ENCODE measurements at regions not wholly inside any gene's neighbourhood (a gene's known extent, or its start where the extent isn't known, plus 50 kb on each side); places are given as distances from the start of the nearest gene placed in this dataset.

- ATAC-seq (ENCODE audit: low read depth) (no peak), DNase-seq (ENCODE audit: low spot score) (no peak)
- TF ChIP-seq, protein P1, sequence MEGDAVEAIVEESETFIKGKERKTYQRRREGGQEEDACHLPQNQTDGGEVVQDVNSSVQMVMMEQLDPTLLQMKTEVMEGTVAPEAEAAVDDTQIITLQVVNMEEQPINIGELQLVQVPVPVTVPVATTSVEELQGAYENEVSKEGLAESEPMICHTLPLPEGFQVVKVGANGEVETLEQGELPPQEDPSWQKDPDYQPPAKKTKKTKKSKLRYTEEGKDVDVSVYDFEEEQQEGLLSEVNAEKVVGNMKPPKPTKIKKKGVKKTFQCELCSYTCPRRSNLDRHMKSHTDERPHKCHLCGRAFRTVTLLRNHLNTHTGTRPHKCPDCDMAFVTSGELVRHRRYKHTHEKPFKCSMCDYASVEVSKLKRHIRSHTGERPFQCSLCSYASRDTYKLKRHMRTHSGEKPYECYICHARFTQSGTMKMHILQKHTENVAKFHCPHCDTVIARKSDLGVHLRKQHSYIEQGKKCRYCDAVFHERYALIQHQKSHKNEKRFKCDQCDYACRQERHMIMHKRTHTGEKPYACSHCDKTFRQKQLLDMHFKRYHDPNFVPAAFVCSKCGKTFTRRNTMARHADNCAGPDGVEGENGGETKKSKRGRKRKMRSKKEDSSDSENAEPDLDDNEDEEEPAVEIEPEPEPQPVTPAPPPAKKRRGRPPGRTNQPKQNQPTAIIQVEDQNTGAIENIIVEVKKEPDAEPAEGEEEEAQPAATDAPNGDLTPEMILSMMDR (IDR thresholded peaks at IDR 0.05; ENCODE audit: poor library complexity, severe bottlenecking) = no peak
- Histone ChIP-seq H3K9me3 (ENCODE audit: severe bottlenecking) (no peaks in the 10 kb centered on the region), H3K4me3 (ENCODE audit: severe bottlenecking) (no peak overlapping the region), H3K27ac (ENCODE audit: poor library complexity, severe bottlenecking) (no peak overlapping the region), H3K4me1 (ENCODE audit: insufficient read depth, poor library complexity, severe bottlenecking) (no peaks in the 10 kb centered on the region), H3K36me3 (ENCODE audit: low read depth) (no peaks in the 10 kb centered on the region), H3K27me3 (ENCODE audit: insufficient read depth, poor library complexity, severe bottlenecking) (no peaks in the 10 kb centered on the region)
Measured at GRCh38 chr3:152109038-152109437, 159.7 kb upstream of the MBNL1 start.

- H3K4me1 ChIP-seq (ENCODE audit: insufficient read depth, poor library complexity, severe bottlenecking) = no peaks in the 10 kb centered on the region
- no peak overlapping the region for H3K4me3 ChIP-seq (ENCODE audit: severe bottlenecking)
- TF ChIP-seq, protein P1 (IDR thresholded peaks at IDR 0.05; ENCODE audit: poor library complexity, severe bottlenecking) = no peak
- H3K36me3 ChIP-seq (ENCODE audit: low read depth) = no peaks in the 10 kb centered on the region
- no peak for ATAC-seq (ENCODE audit: low read depth)
- H3K27ac ChIP-seq (ENCODE audit: poor library complexity, severe bottlenecking) = no peak overlapping the region
- no peak for DNase-seq (ENCODE audit: low spot score)
- no peaks in the 10 kb centered on the region for H3K27me3 ChIP-seq (ENCODE audit: insufficient read depth, poor library complexity, severe bottlenecking)
- no peaks in the 10 kb centered on the region for H3K9me3 ChIP-seq (ENCODE audit: severe bottlenecking)
Measured at GRCh38 chr3:152113413-152113812, 155.3 kb upstream of the MBNL1 start.

- Histone ChIP-seq H3K4me1 (ENCODE audit: insufficient read depth, poor library complexity, severe bottlenecking) (no peaks in the 10 kb centered on the region), H3K36me3 (ENCODE audit: low read depth) (no peaks in the 10 kb centered on the region), H3K27ac (ENCODE audit: poor library complexity, severe bottlenecking) (no peak overlapping the region), H3K4me3 (ENCODE audit: severe bottlenecking) (no peak overlapping the region), H3K9me3 (ENCODE audit: severe bottlenecking) (no peaks in the 10 kb centered on the region), H3K27me3 (ENCODE audit: insufficient read depth, poor library complexity, severe bottlenecking) (no peaks in the 10 kb centered on the region)
- ATAC-seq (ENCODE audit: low read depth) = no peak
- TF ChIP-seq, protein P1 (IDR thresholded peaks at IDR 0.05; ENCODE audit: poor library complexity, severe bottlenecking) = no peak
- DNase-seq (ENCODE audit: low spot score) = no peak
Measured at GRCh38 chr3:152113992-152114651, 154.6 kb upstream of the MBNL1 start.

DNA sequence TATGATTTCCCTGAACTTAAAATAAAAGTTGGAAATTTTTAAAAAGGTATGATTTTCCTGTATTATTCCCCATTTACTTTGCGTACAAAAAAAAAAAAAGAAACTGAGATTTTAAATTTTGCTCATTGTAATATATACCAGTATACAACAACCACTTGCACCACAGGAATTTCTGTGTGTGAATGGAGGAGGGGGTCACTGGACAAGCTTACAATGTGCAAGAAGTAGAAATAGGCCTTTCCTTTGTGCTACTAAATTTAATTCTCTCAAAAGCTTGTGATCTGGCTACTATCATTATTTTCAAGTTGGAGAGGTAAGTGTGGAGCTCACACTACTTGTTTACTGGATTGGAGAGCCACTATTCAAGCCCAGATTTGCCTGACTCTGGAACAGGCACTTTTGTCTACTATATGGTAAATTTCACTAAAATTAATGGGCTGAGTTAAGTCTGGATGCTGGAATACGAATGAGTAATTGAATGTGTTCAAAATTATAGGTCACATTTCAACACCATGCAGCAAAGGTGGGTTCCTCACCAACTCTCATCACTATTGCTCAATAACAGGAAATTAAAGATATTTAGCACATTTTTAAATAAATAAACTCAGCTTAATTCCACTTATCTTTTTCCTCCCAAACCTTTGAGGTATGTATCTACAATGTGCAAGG, 148.0 kb upstream of the MBNL1 start:
- Histone ChIP-seq H3K4me3 (ENCODE audit: severe bottlenecking) (no peak overlapping the region), H3K4me1 (ENCODE audit: insufficient read depth, poor library complexity, severe bottlenecking) (peaks cover 38% of the 10 kb centered on the region), H3K27ac (ENCODE audit: poor library complexity, severe bottlenecking) (peak overlapping the region; percentile 94), H3K9me3 (ENCODE audit: severe bottlenecking) (no peaks in the 10 kb centered on the region), H3K36me3 (ENCODE audit: low read depth) (no peaks in the 10 kb centered on the region), H3K27me3 (ENCODE audit: insufficient read depth, poor library complexity, severe bottlenecking) (no peaks in the 10 kb centered on the region)
- DNase-seq (ENCODE audit: low spot score) (no peak), ATAC-seq (ENCODE audit: low read depth) (peak; percentile 76)
- TF ChIP-seq, protein P1 (IDR thresholded peaks at IDR 0.05; ENCODE audit: poor library complexity, severe bottlenecking) = no peak

- Histone ChIP-seq H3K4me3 (ENCODE audit: severe bottlenecking) (no peak overlapping the region), H3K36me3 (ENCODE audit: low read depth) (no peaks in the 10 kb centered on the region), H3K27me3 (ENCODE audit: insufficient read depth, poor library complexity, severe bottlenecking) (no peaks in the 10 kb centered on the region), H3K4me1 (ENCODE audit: insufficient read depth, poor library complexity, severe bottlenecking) (peaks cover 38% of the 10 kb centered on the region), H3K9me3 (ENCODE audit: severe bottlenecking) (no peaks in the 10 kb centered on the region), H3K27ac (ENCODE audit: poor library complexity, severe bottlenecking) (peak overlapping the region; percentile 94)
- TF ChIP-seq, protein P1 (IDR thresholded peaks at IDR 0.05; ENCODE audit: poor library complexity, severe bottlenecking) = no peak
- DNase-seq (ENCODE audit: low spot score) (no peak), ATAC-seq (ENCODE audit: low read depth) (peak; percentile 92)
Measured at GRCh38 chr3:152121270-152121636, 147.5 kb upstream of the MBNL1 start.

Measured in RWPE2 (cell line).